WTC11 (cell line): ENCODE measurements at regions not wholly inside any gene's neighbourhood (a gene's known extent, or its start where the extent isn't known, plus 50 kb on each side); places are given as distances from the start of the nearest gene placed in this dataset.

ENCODE experiments used
- AR ChIP-seq: fragments of 250-450 bp; sonication (Bioruptor Pico); IDR thresholded peaks from 2 replicates; pipeline ENCODE4 v1.9.0; 2021; ENCODE audit warnings: mild to moderate bottlenecking
- CREB1 ChIP-seq: sonication (generic); formaldehyde crosslinking; IDR thresholded peaks from 2 replicates; pipeline ENCODE4 v1.8.0; 2023; ENCODE audit warnings: mild to moderate bottlenecking, missing genetic modification reagents
- CREM ChIP-seq: sonication (generic); formaldehyde crosslinking; IDR thresholded peaks from 2 replicates; pipeline ENCODE4 v1.8.1; 2022; ENCODE audit warnings: mild to moderate bottlenecking, missing genetic modification reagents, moderate library complexity
- E2F4 ChIP-seq: sonication (generic); formaldehyde crosslinking; IDR thresholded peaks from 2 replicates; pipeline ENCODE4 v1.8.1; 2022; ENCODE audit warnings: low read depth, mild to moderate bottlenecking, moderate library complexity, missing genetic modification reagents, borderline replicate concordance
- ESRRA ChIP-seq: sonication (generic); formaldehyde crosslinking; IDR thresholded peaks from 2 replicates; pipeline ENCODE4 v1.8.1; 2022; ENCODE audit warnings: mild to moderate bottlenecking, missing genetic modification reagents, borderline replicate concordance
- FOXK1 ChIP-seq: sonication (generic); formaldehyde crosslinking; IDR thresholded peaks from 2 replicates; pipeline ENCODE4 v1.8.0; 2022; ENCODE audit warnings: mild to moderate bottlenecking, moderate library complexity, missing genetic modification reagents
- MAX ChIP-seq: sonication (generic); formaldehyde crosslinking; IDR thresholded peaks from 2 replicates; pipeline ENCODE4 v1.8.0; 2022; ENCODE audit warnings: mild to moderate bottlenecking, missing genetic modification reagents
- NR2C2 ChIP-seq: sonication (generic); formaldehyde crosslinking; IDR thresholded peaks from 2 replicates; pipeline ENCODE4 v1.8.0; 2022; ENCODE audit warnings: mild to moderate bottlenecking, missing genetic modification reagents
- TCF7 ChIP-seq: sonication (generic); formaldehyde crosslinking; IDR thresholded peaks from 2 replicates; pipeline ENCODE4 v1.8.0; 2022; ENCODE audit warnings: mild to moderate bottlenecking, low read depth, missing genetic modification reagents, moderate library complexity
- USF1 ChIP-seq: sonication (generic); formaldehyde crosslinking; IDR thresholded peaks from 2 replicates; pipeline ENCODE4 v1.8.0; 2022; ENCODE audit warnings: mild to moderate bottlenecking, missing genetic modification reagents
- ZNF121 ChIP-seq: sonication (generic); formaldehyde crosslinking; IDR thresholded peaks from 2 replicates; pipeline ENCODE4 v1.8.0; 2023; ENCODE audit warnings: missing genetic modification reagents
- TF ChIP-seq, protein P1 (sequence below): fragments of 200-600 bp; IDR thresholded peaks from 2 replicates; pipeline ENCODE4 v1.8.0; 2022; ENCODE audit warnings: antibody characterized with exemption

- TF ChIP-seq, protein P1, sequence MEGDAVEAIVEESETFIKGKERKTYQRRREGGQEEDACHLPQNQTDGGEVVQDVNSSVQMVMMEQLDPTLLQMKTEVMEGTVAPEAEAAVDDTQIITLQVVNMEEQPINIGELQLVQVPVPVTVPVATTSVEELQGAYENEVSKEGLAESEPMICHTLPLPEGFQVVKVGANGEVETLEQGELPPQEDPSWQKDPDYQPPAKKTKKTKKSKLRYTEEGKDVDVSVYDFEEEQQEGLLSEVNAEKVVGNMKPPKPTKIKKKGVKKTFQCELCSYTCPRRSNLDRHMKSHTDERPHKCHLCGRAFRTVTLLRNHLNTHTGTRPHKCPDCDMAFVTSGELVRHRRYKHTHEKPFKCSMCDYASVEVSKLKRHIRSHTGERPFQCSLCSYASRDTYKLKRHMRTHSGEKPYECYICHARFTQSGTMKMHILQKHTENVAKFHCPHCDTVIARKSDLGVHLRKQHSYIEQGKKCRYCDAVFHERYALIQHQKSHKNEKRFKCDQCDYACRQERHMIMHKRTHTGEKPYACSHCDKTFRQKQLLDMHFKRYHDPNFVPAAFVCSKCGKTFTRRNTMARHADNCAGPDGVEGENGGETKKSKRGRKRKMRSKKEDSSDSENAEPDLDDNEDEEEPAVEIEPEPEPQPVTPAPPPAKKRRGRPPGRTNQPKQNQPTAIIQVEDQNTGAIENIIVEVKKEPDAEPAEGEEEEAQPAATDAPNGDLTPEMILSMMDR = no peak
- TF ChIP-seq ZNF121 (CRISPR knock-in tag) (no peak), E2F4 (CRISPR knock-in tag) (no peak), TCF7 (no peak), USF1 (CRISPR knock-in tag) (no peak), AR (CRISPR knock-in tag) (no peak), FOXK1 (CRISPR knock-in tag) (no peak), ESRRA (CRISPR knock-in tag) (no peak), CREM (CRISPR knock-in tag) (no peak), NR2C2 (no peak), MAX (CRISPR knock-in tag) (no peak), CREB1 (CRISPR knock-in tag) (no peak)
These were observed 884.5 kb downstream of the TECRL start for GRCh38 chr4:63524764-63525163.
